Muscle of arm (tissue), 1 donor: ENCODE measurements at regions not wholly inside any gene's neighbourhood (a gene's known extent, or its start where the extent isn't known, plus 50 kb on each side); places are given as distances from the start of the nearest gene placed in this dataset.
A peak's percentile ranks its signal among the peaks of the same experiment; 100 is the strongest.
"Not testable (repeated sequence)": the region's sequence is repeated elsewhere in the genome, so short reads cannot be mapped to it uniquely, and the experiment has no call there.

Experiments
- DNase-seq: peaks from one replicate; pipeline ENCODE4 v3.0.0-alpha.2; 2013

DNA sequence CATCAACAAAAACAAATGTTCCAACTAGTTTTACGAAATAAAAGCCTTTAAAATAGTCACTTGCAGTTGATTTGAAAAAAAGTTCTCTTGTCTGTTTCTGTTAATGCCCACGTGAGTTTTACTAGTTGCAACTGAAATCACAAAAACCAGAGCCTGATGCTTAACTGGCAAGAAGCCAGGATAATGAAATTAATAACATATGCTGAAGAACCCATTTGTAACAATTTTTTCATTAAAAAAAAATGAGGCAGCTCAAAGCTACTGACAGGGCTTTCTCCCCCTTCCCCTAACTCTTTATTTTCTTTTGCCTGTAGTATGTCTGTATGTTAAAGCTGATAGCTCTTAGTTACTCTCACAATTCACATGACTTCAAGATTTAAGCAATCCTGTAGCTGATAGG is 132.7 kb upstream of the EYA4 start:
- DNase-seq = no peak

DNA sequence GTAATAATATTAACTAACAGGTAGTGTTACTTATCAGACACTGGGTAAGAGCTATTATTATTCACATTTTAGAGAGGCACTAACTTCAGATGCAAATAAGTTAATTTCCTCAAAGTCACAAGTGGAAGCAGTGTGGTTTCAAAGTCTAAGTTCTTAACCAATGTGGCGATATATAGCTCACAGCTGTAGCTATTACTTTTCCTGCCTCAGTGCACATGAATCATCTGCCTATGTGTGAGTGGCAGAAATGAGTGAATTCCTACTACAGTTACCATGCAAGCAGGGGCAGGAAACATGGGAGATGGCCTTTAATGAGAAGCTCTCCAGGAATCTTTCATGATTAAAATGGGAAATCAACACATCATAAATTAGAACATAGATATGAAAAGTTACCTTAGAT is 126.2 kb upstream of the EYA4 start:
- DNase-seq = no peak

DNA sequence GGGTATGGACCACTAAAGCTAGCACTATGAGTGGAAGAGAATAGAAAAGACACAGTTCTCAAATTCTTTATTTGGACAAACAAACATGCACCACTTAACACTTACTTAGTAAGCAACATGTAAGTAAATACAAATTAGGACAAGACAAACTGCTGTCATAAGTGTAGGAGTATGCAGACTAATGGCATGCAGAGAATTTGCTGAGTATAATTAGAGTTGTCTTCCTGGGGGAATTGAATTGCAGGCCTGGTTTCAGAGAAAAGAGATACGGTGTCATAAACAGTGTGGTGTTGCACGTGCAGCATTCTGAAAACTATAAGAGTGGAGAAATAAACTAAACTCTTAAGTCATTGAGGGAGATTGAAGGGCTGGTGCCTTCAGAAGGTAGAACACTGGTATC is 125.2 kb upstream of the EYA4 start:
- DNase-seq = no peak

- no peak for DNase-seq
Measured at GRCh38 chr6:133128191-133128590, 113.0 kb upstream of the EYA4 start.

DNA sequence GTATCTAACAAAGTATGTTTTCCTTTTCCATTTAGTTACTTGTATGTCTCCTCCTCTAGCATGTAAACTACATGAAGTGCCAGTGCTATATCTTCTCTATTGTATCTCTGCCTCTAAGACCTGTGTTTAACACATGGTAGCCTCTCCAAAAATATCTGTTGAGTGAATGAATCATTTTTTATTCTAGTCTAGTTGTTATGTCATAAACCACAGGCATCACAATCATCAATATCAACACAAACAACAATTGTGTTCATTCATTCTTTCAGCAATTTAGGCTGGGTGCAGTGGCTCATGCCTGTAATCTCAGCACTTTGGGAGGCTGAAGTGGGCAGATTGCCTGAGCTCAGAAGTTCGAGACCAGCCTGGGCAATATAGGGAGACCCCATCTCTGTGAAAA is 111.6 kb upstream of the EYA4 start:
- DNase-seq = no peak

- DNase-seq = no peak
Measured at GRCh38 chr6:133130863-133131262, 110.3 kb upstream of the EYA4 start.

DNA sequence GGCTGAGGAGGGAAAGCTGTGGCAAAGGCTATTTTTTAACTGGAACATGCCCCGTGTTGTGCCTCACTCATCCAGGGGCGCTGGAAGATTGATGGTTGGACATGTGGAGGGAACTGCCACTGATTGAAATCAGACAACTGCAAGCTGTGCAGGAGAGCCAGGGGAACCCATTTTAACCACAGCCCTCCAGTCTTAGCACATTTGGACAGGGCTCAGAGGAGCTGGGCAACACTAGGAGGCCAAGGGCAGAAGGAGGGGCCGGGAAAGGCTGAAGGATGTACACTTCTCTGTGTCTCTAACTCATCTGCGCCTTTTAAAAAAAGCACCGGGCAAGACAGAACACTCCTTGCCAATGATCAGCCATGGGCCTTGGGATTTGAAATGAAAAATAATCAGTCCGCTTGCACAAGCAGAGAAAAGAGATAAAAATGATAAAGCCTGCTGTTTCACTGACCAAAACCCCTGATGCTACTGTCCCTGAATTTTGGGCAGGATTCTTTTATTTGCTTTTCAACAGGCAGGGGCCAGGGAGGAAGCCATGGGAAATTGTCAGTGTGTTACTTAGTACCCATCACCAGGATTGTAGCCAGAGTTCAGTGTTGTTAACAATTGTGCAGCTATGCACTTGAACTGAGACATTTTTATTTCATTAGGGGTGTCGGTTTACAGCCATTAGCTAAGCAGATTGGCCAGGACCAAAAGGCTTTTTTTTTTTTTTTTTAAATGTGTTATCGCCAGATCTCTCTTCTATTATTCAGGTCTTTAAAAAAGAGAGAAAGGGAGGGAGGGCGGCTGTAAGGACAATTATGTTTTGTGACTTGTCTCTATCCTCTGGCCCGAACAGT is 109.3 kb upstream of the EYA4 start:
- DNase-seq = no peak

DNA sequence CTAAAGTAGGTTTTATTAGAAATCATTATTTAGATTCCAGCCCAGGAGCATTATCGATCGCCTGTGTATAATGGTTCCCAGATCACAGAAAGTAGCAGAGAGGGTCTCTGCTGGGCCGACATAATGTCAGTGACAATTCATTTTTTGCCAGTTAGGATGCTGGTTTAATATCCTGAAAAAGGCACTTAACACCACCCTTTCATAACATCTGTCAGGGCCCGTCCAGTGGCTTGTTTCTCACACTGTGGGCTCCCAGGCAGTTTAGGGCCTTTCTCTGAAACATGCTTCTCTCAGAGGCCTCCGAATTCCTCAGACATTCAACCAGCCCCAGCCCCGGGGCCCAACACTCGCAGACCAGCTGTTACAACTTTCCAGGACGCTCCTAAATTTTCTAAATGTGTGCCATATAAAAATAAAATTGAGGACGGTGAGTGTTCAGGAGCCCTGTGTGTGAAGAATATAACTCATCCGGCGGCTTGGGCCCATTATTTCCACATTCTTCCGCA is 108.6 kb upstream of the EYA4 start:
- no peak for DNase-seq

DNA sequence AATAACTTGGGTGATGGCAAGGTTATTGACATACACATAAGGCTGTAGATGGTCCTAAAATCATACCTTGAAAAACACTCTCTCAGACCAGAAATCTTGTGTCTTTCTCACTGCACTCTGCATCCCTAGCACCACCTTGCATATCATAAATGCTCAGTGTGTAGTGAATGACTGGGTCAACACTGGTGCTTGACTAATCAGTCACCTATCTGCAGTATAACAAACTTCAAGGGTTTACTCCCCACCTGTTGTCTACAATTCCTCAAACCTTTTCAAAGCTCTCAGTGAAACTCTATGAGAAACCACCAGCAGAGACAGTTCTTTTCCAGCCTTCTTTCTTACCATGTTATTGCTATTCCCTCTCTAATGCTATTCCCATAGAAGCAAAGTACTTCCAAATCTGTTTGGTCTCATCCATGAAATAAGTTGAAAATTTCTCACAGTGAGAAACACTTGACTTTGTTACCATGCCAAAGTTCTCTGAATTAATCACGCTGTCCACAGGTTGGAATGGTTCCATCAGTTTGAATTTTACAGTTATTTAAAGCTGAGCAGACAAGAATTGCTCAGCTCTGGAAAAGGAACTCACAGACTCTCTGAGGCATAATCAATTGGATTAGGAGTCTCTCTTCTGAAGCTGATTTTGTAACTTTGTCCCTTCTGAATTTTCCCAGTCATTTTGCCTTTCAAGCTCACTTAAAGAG is 104.8 kb upstream of the EYA4 start:
- DNase-seq = peak; percentile 44

DNA sequence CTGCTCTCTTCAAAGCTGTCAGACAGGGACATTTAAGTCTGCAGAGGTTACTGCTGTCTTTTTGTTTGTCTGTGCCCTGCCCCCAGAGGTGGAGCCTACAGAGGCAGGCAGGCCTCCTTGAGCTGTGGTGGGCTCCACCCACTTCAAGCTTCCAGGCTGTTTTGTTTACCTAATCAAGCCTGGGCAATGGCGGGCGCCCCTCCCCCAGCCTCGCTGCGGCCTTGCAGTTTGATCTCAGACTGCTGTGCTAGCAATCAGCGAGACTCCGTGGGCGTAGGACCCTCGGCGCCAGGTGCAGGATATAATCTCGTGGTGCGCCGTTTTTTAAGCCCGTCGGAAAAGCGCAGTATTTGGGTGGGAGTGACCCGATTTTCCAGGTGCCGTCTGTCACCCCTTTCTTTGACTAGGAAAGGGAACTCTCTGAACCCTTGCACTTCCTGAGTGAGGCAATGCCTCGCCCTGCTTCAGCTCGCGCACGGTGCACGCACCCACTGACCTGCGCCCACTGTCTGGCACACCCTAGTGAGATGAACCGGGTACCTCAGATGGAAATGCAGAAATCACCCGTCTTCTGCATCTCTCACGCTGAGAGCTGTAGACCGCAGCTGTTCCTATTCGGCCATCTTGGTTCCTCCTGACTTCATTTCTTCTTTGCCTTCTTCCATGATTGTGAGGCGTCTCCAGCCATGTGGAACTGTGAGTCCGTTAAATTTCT is 93.5 kb upstream of the EYA4 start:
- not testable (repeated sequence) for DNase-seq

DNA sequence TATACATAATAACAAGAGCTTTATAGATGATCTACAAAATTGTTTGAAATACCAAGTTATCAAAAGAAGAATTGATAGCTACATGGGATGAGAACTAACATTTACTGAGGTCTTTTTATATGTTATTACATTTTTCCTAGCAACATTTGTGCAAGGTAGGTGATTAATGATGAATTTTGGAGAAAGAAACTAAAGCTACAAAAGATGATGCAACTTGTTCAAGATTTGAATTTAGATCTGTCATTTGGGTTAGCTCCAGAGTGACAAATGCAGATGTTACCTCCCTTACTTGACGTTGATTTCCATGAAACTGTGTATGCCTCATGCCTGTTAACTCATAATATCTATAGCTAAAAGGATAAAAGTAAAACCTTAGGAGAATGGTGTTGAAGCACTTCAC is 84.5 kb upstream of the EYA4 start:
- no peak for DNase-seq

DNA sequence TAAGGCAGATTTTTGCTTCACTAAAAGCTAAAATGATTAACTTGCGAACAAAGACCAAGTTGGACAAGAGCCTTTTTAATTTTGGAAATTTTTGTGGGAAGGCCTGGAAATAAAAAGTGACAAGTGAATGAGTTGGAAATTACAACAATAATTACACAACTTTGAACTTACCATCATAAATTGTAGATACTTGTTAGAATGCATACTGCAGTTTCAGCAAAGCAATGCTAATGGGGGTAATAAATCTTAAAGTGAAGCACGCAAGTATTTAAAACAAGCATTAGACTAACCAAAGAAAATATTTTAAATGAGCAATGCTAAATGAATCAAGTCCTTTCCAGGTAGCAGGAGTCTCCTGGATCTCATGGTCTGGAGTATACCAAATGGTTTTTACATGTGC is 83.2 kb upstream of the EYA4 start:
- DNase-seq = no peak

- DNase-seq = no peak
Measured at GRCh38 chr6:133159255-133159795, 81.8 kb upstream of the EYA4 start.

DNA sequence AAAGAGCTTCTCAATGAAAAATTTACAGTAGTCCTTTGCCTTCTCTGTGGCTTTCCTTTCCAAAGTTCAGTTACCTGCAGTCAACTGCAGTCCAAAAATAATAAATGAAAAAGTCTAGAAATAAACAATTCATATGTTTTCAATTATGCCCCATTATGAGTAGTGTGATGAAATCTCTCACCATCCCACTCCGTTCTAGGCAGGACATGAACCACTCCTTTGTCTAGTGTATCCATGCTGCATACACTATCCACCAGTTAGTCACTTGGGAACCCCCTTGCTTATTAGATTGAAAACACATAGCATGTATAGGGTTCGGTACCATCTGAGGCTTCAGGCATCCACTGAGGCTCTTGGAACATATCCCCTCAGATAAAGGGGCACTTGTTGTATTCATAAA is 80.6 kb upstream of the EYA4 start:
- DNase-seq = no peak

DNA sequence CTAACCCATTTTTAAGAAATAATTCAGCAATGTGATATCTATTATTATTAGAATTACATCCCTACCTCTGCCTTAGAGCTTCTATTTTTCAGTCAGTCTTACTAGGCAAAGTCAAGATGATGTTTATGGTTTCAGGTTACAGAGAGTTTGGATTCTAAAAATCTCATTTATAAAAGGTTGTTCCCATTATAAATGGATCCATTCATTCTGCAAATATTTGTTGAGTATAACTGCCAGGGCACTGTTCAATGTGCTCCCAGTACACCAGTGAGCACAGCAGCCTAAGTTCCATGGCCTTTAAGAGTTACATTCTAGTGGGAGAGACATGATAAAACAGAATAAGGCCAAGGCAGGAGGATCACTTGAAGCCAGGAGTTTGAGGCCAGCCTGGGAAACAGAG is 75.9 kb upstream of the EYA4 start:
- DNase-seq = no peak

GRCh38 chr6:133166766-133167165 is 74.4 kb upstream of the EYA4 start:
- DNase-seq = no peak

DNA sequence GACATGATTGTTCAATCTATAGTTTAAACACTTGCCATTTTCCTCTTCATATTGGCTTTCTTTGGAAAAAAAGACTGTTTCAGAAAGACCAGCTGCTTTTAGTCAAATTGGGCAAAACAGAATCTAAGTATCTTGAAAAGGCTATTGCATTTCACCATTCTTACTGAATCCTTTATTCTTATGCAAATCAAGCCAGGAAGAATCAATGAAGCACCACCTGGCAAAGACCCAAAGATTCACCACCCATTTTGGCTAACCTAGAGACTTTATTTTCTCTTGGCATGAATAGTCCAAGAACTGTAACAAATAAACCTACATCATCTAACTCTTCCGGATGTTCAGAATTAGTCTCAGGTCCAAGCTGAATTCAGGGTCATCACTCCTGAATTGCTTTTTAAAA is 71.3 kb upstream of the EYA4 start:
- no peak for DNase-seq

- no peak for DNase-seq
Measured at GRCh38 chr6:133170602-133171001, 70.6 kb upstream of the EYA4 start.

DNA sequence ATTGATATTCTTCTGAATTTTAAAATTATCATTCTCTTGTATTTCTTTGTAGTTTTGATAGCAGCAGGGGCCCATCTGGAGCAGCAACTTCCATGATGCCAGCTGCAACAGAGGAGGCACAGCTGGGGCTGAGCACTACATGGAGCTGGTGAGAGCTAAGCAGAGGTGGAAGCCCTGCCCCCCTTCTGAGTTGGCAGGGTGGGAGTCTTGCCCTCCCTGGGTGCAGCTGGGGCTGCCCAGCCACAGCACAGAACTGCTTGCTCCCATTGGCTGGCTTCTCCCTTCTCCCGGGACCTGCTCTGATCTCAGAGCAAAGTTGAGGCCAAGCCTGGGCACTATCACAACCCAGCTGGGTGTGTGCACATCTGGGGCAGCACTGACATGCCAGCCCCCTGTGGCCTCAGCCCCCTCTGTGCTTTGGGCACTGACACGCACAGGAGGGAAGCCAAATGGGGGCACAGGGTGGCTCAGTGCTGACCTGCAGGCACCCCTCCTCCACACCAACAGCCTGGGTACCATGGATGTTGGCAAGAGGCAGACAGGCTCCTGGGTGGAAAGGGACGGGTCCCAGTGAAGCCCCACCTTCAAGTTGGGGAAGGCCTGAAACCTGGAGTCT is 69.1 kb upstream of the EYA4 start:
- DNase-seq = no peak

GRCh38 chr6:133173276-133173675 is 67.9 kb upstream of the EYA4 start:
- no peak for DNase-seq

DNA sequence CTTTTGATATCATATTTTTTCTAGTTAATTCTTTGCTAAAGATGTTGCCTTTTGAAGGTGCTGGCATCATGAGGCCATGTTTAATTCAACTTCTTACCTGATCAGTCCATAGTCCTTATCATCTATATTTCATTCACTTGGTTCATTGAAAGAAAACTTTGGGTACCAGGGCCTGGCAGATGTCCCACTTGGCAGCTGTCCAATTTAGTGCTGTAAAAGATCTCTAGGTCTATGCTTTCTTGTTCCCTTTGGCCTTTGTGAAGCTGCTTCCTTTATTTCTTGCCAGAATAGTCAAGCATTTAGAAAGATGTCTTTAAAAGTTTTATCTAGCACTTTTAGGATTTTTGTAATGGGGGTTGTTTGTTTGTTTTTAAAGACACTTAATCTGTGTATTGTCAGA is 61.7 kb upstream of the EYA4 start:
- no peak for DNase-seq

GRCh38 chr6:133183691-133184090 is 57.5 kb upstream of the EYA4 start:
- no peak for DNase-seq
